GM23338 (cell line): ENCODE measurements at regions not wholly inside any gene's neighbourhood (a gene's known extent, or its start where the extent isn't known, plus 50 kb on each side); places are given as distances from the start of the nearest gene placed in this dataset.

Source experiments
- ATAC-seq: fragments of 200-7000 bp; cut with Tn5 transposase; 3 replicates; pipeline ENCODE4 v1.9.1; 2020
- DNase-seq: peaks from one replicate; pipeline ENCODE4 v3.0.0-alpha.2; 2015; ENCODE audit warnings: low spot score
- H2AFZ ChIP-seq: fragments of 200-600 bp; sonication (generic); 2 replicates; pipeline ENCODE4 v1.8.0; 2016; ENCODE audit warnings: antibody characterized with exemption, mild to moderate bottlenecking, moderate library complexity
- H3F3A ChIP-seq: fragments of 200-600 bp; sonication (generic); replicated peaks from 2 replicates; pipeline ENCODE4 v1.8.0; 2017; ENCODE audit warnings: antibody characterized with exemption, mixed run types, low read depth
- H3K27ac ChIP-seq: fragments of 200-600 bp; sonication (generic); 2 replicates; pipeline ENCODE4 v1.6.1; 2016; ENCODE audit warnings: low read depth
- H3K27me3 ChIP-seq: fragments of 200-600 bp; sonication (generic); 2 replicates; pipeline ENCODE4 v1.8.0; 2016; ENCODE audit warnings: mild to moderate bottlenecking, mixed run types, moderate library complexity; ENCODE audit not compliant: insufficient read depth
- H3K36me3 ChIP-seq: fragments of 200-600 bp; sonication (generic); 2 replicates; pipeline ENCODE4 v1.8.0; 2016; ENCODE audit warnings: mild to moderate bottlenecking; ENCODE audit not compliant: insufficient read depth
- H3K4me1 ChIP-seq: fragments of 200-600 bp; sonication (generic); 2 replicates; pipeline ENCODE4 v1.8.0; 2016; ENCODE audit warnings: mild to moderate bottlenecking, moderate library complexity; ENCODE audit not compliant: insufficient read depth
- H3K4me2 ChIP-seq: fragments of 200-600 bp; sonication (generic); 2 replicates; pipeline ENCODE4 v1.7.1; 2017; ENCODE audit warnings: mixed run types
- H3K4me3 ChIP-seq: fragments of 200-600 bp; sonication (generic); 2 replicates; pipeline ENCODE4 v1.6.1; 2016; ENCODE audit warnings: mixed run types
- H3K79me2 ChIP-seq: fragments of 200-600 bp; sonication (generic); replicated peaks from 2 replicates; pipeline ENCODE4 v1.8.0; 2017; ENCODE audit warnings: mild to moderate bottlenecking; ENCODE audit not compliant: insufficient read depth
- H3K9me2 ChIP-seq: fragments of 200-600 bp; sonication (generic); 2 replicates; pipeline ENCODE4 v1.8.0; 2017; ENCODE audit not compliant: insufficient read depth
- H4K20me1 ChIP-seq: fragments of 200-600 bp; sonication (generic); replicated peaks from 2 replicates; pipeline ENCODE4 v1.8.0; 2017; ENCODE audit warnings: mild to moderate bottlenecking; ENCODE audit not compliant: insufficient read depth
- H3K27ac Mint-ChIP-seq: 2 replicates; pipeline ENCODE4 v1.8.0; 2020; ENCODE audit warnings: inconsistent platforms, mild to moderate bottlenecking, moderate library complexity, mixed read lengths
- H3K27me3 Mint-ChIP-seq: 3 replicates; pipeline ENCODE4 v1.8.0; 2022; ENCODE audit warnings: low read depth, mild to moderate bottlenecking, moderate library complexity, mixed read lengths, inconsistent platforms; ENCODE audit not compliant: insufficient read depth, poor library complexity
- H3K36me3 Mint-ChIP-seq: 3 replicates; pipeline ENCODE4 v1.8.0; 2021; ENCODE audit warnings: low read depth, mild to moderate bottlenecking, inconsistent platforms, moderate library complexity, mixed read lengths
- H3K4me1 Mint-ChIP-seq: 3 replicates; pipeline ENCODE4 v1.8.0; 2020; ENCODE audit warnings: mild to moderate bottlenecking, inconsistent platforms, mixed read lengths
- H3K4me3 Mint-ChIP-seq: 3 replicates; pipeline ENCODE4 v1.8.0; 2021; ENCODE audit warnings: moderate library complexity, mild to moderate bottlenecking, inconsistent platforms, mixed read lengths
- H3K9me3 Mint-ChIP-seq: 3 replicates; pipeline ENCODE4 v1.8.0; 2020; ENCODE audit warnings: moderate library complexity, mild to moderate bottlenecking, inconsistent platforms, mixed read lengths
- CREB1 ChIP-seq: fragments of 250-450 bp; sonication (Bioruptor Pico); IDR thresholded peaks from 2 replicates; pipeline ENCODE4 v1.5.0; 2020; ENCODE audit warnings: low read depth, mild to moderate bottlenecking, moderate library complexity
- EZH2 ChIP-seq: fragments of 200-600 bp; sonication (generic); IDR thresholded peaks from one replicate; pipeline ENCODE4 v1.8.0; 2017; ENCODE audit warnings: antibody characterized with exemption, mild to moderate bottlenecking, low read depth; ENCODE audit not compliant: unreplicated experiment
- EZH2phosphoT487 ChIP-seq: fragments of 200-600 bp; sonication (generic); IDR thresholded peaks from one replicate; pipeline ENCODE4 v1.8.1; 2018; ENCODE audit warnings: antibody characterized with exemption; ENCODE audit not compliant: unreplicated experiment
- JUNB ChIP-seq: IDR thresholded peaks from one replicate; pipeline ENCODE4 v1.6.1; 2016; ENCODE audit warnings: antibody characterized with exemption; ENCODE audit not compliant: unreplicated experiment
- NANOG ChIP-seq: IDR thresholded peaks from 2 replicates; pipeline ENCODE4 v1.6.1; 2016; ENCODE audit warnings: antibody characterized with exemption, borderline replicate concordance
- POLR2AphosphoS5 ChIP-seq: IDR thresholded peaks from 2 replicates; pipeline ENCODE4 v1.6.1; 2016; ENCODE audit warnings: antibody characterized with exemption, low read depth
- STAT1 ChIP-seq: IDR thresholded peaks from one replicate; pipeline ENCODE4 v1.6.1; 2016; ENCODE audit warnings: antibody characterized with exemption; ENCODE audit not compliant: unreplicated experiment
- ZNF114 ChIP-seq: fragments of 250-450 bp; sonication (Bioruptor Pico); IDR thresholded peaks from 2 replicates; pipeline ENCODE4 v1.5.0; 2020; ENCODE audit warnings: mild to moderate bottlenecking, moderate library complexity
- ZNF331 ChIP-seq: fragments of 250-450 bp; sonication (Bioruptor Pico); IDR thresholded peaks from 2 replicates; pipeline ENCODE4 v1.5.0; 2020; ENCODE audit warnings: low read depth, mild to moderate bottlenecking, moderate library complexity
- TF ChIP-seq, protein P1 (sequence below): IDR thresholded peaks from one replicate; pipeline ENCODE4 v1.6.1; 2018; ENCODE audit warnings: antibody characterized with exemption; ENCODE audit not compliant: unreplicated experiment
- TF ChIP-seq, protein P2 (sequence below), 2 experiments: fragments of 200-600 bp in 1 of 2; sonication (generic) in 1 of 2; conservative IDR thresholded peaks; 2 replicates each; pipeline versions ENCODE4 v1.5.1 to v1.6.1; 2016 to 2017; ENCODE audit warnings: antibody characterized with exemption in 2 of 2, low read depth in 2 of 2, mild to moderate bottlenecking in 2 of 2, moderate library complexity in 1 of 2
- TF ChIP-seq, protein P3 (sequence below): IDR thresholded peaks from 2 replicates; pipeline ENCODE4 v1.6.1; 2016; ENCODE audit warnings: antibody characterized with exemption
- TF ChIP-seq, protein P4 (sequence below): fragments of 250-450 bp; sonication (Bioruptor Pico); IDR thresholded peaks from 2 replicates; pipeline ENCODE4 v1.5.0; 2020; ENCODE audit warnings: mild to moderate bottlenecking, moderate library complexity

DNA sequence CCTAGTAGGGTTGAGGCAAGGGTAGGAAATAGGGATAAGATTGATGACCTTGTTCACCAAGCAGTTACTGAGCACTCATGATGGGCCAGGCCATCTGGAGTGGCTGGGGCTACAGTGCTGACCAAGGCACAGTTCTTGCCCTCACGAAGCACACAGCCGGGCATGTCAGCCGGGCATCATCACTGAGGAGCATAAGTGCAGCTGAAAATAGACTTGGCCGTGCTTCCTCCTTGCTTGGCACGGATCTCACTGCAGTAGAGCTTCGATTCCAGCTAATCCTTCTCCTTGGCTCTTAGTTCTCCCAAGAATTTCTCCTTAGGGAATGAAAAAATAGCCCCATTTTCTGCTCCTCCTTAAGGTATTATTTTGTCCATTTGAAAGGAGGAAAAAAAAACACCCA lies 116.6 kb downstream of the NMUR2 start:
- no peaks in the 10 kb centered on the region for H3K36me3 Mint-ChIP-seq
- no peaks in the 10 kb centered on the region; the same call in 1 of the 2 replicates for H4K20me1 ChIP-seq
- no peaks in the 10 kb centered on the region for H3K27me3 ChIP-seq
- peaks cover 4% of the 10 kb centered on the region; the same call in 1 of the 3 replicates for H3K4me1 Mint-ChIP-seq
- H3F3A ChIP-seq: no peaks in the 10 kb centered on the region
- no peaks in the 10 kb centered on the region for H3K36me3 ChIP-seq
- no peaks in the 10 kb centered on the region for H3K9me2 ChIP-seq
- no peak overlapping the region for H3K4me3 Mint-ChIP-seq
- no peak overlapping the region for H3K4me2 ChIP-seq
- no peak overlapping the region for H3K4me3 ChIP-seq
- no peaks in the 10 kb centered on the region for H3K79me2 ChIP-seq
- ATAC-seq (no peak), DNase-seq (no peak)
- H3K27me3 Mint-ChIP-seq: peaks cover 1% of the 10 kb centered on the region
- H3K4me1 ChIP-seq: no peaks in the 10 kb centered on the region
- TF ChIP-seq CREB1 (CRISPR knock-in tag) (no peak), ZNF331 (CRISPR knock-in tag) (no peak), ZNF114 (CRISPR knock-in tag) (no peak), POLR2AphosphoS5 (no peak), EZH2phosphoT487 (no peak), STAT1 (no peak), NANOG (no peak), EZH2 (no peak), JUNB (no peak)
- TF ChIP-seq, protein P1, sequence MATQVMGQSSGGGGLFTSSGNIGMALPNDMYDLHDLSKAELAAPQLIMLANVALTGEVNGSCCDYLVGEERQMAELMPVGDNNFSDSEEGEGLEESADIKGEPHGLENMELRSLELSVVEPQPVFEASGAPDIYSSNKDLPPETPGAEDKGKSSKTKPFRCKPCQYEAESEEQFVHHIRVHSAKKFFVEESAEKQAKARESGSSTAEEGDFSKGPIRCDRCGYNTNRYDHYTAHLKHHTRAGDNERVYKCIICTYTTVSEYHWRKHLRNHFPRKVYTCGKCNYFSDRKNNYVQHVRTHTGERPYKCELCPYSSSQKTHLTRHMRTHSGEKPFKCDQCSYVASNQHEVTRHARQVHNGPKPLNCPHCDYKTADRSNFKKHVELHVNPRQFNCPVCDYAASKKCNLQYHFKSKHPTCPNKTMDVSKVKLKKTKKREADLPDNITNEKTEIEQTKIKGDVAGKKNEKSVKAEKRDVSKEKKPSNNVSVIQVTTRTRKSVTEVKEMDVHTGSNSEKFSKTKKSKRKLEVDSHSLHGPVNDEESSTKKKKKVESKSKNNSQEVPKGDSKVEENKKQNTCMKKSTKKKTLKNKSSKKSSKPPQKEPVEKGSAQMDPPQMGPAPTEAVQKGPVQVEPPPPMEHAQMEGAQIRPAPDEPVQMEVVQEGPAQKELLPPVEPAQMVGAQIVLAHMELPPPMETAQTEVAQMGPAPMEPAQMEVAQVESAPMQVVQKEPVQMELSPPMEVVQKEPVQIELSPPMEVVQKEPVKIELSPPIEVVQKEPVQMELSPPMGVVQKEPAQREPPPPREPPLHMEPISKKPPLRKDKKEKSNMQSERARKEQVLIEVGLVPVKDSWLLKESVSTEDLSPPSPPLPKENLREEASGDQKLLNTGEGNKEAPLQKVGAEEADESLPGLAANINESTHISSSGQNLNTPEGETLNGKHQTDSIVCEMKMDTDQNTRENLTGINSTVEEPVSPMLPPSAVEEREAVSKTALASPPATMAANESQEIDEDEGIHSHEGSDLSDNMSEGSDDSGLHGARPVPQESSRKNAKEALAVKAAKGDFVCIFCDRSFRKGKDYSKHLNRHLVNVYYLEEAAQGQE: no peak
- TF ChIP-seq, protein P2, sequence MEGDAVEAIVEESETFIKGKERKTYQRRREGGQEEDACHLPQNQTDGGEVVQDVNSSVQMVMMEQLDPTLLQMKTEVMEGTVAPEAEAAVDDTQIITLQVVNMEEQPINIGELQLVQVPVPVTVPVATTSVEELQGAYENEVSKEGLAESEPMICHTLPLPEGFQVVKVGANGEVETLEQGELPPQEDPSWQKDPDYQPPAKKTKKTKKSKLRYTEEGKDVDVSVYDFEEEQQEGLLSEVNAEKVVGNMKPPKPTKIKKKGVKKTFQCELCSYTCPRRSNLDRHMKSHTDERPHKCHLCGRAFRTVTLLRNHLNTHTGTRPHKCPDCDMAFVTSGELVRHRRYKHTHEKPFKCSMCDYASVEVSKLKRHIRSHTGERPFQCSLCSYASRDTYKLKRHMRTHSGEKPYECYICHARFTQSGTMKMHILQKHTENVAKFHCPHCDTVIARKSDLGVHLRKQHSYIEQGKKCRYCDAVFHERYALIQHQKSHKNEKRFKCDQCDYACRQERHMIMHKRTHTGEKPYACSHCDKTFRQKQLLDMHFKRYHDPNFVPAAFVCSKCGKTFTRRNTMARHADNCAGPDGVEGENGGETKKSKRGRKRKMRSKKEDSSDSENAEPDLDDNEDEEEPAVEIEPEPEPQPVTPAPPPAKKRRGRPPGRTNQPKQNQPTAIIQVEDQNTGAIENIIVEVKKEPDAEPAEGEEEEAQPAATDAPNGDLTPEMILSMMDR (conservative IDR thresholded peaks at IDR 0.05; ENCODE audit: low read depth in 2 of 2): no peak
- TF ChIP-seq, protein P3, sequence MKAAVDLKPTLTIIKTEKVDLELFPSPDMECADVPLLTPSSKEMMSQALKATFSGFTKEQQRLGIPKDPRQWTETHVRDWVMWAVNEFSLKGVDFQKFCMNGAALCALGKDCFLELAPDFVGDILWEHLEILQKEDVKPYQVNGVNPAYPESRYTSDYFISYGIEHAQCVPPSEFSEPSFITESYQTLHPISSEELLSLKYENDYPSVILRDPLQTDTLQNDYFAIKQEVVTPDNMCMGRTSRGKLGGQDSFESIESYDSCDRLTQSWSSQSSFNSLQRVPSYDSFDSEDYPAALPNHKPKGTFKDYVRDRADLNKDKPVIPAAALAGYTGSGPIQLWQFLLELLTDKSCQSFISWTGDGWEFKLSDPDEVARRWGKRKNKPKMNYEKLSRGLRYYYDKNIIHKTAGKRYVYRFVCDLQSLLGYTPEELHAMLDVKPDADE: no peak
- TF ChIP-seq, protein P4, sequence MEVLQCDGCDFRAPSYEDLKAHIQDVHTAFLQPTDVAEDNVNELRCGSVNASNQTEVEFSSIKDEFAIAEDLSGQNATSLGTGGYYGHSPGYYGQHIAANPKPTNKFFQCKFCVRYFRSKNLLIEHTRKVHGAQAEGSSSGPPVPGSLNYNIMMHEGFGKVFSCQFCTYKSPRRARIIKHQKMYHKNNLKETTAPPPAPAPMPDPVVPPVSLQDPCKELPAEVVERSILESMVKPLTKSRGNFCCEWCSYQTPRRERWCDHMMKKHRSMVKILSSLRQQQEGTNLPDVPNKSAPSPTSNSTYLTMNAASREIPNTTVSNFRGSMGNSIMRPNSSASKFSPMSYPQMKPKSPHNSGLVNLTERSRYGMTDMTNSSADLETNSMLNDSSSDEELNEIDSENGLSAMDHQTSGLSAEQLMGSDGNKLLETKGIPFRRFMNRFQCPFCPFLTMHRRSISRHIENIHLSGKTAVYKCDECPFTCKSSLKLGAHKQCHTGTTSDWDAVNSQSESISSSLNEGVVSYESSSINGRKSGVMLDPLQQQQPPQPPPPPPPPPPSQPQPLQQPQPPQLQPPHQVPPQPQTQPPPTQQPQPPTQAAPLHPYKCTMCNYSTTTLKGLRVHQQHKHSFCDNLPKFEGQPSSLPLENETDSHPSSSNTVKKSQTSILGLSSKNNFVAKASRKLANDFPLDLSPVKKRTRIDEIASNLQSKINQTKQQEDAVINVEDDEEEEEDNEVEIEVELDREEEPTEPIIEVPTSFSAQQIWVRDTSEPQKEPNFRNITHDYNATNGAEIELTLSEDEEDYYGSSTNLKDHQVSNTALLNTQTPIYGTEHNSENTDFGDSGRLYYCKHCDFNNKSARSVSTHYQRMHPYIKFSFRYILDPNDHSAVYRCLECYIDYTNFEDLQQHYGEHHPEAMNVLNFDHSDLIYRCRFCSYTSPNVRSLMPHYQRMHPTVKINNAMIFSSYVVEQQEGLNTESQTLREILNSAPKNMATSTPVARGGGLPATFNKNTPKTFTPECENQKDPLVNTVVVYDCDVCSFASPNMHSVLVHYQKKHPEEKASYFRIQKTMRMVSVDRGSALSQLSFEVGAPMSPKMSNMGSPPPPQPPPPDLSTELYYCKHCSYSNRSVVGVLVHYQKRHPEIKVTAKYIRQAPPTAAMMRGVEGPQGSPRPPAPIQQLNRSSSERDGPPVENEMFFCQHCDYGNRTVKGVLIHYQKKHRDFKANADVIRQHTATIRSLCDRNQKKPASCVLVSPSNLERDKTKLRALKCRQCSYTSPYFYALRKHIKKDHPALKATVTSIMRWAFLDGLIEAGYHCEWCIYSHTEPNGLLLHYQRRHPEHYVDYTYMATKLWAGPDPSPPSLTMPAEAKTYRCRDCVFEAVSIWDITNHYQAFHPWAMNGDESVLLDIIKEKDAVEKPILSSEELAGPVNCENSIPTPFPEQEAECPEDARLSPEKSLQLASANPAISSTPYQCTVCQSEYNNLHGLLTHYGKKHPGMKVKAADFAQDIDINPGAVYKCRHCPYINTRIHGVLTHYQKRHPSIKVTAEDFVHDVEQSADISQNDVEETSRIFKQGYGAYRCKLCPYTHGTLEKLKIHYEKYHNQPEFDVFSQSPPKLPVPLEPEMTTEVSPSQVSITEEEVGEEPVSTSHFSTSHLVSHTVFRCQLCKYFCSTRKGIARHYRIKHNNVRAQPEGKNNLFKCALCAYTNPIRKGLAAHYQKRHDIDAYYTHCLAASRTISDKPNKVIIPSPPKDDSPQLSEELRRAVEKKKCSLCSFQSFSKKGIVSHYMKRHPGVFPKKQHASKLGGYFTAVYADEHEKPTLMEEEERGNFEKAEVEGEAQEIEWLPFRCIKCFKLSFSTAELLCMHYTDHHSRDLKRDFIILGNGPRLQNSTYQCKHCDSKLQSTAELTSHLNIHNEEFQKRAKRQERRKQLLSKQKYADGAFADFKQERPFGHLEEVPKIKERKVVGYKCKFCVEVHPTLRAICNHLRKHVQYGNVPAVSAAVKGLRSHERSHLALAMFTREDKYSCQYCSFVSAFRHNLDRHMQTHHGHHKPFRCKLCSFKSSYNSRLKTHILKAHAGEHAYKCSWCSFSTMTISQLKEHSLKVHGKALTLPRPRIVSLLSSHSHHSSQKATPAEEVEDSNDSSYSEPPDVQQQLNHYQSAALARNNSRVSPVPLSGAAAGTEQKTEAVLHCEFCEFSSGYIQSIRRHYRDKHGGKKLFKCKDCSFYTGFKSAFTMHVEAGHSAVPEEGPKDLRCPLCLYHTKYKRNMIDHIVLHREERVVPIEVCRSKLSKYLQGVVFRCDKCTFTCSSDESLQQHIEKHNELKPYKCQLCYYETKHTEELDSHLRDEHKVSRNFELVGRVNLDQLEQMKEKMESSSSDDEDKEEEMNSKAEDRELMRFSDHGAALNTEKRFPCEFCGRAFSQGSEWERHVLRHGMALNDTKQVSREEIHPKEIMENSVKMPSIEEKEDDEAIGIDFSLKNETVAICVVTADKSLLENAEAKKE (CRISPR knock-in tag): no peak
- H3K27ac ChIP-seq: no peak overlapping the region
- no peak overlapping the region for H2AFZ ChIP-seq
- H3K27ac Mint-ChIP-seq: no peak overlapping the region
- H3K9me3 Mint-ChIP-seq: no peaks in the 10 kb centered on the region
